Activated T-cell treated with anti-CD3 and anti-CD28 coated beads for 24 hours (primary cell): ENCODE measurements at regions not wholly inside any gene's neighbourhood (a gene's known extent, or its start where the extent isn't known, plus 50 kb on each side); places are given as distances from the start of the nearest gene placed in this dataset.

Source experiments
- DNase-seq: peaks from one replicate; pipeline ENCODE4 v3.0.0-alpha.2; 2020; ENCODE audit warnings: low read depth

DNA sequence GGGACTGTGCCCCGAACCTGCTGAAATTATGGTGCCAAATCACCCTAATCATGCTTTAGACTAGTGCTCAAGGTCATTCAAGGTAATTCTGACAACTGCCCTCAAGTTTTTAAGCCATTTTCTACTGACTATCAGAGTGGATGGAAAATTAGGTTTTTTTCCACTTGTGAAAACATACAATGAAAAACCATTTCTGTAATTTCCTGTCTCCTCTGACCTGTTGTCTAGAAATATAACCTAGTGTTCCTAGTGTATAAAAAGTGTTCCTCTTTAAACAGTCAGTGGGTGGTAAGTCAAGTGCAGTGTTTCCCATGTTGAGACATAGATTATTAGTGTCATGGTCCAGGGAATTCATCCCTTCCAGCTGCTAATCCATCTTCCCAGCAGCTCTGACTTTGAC lies 232.8 kb upstream of the UMPS start:
- no peak for DNase-seq

DNA sequence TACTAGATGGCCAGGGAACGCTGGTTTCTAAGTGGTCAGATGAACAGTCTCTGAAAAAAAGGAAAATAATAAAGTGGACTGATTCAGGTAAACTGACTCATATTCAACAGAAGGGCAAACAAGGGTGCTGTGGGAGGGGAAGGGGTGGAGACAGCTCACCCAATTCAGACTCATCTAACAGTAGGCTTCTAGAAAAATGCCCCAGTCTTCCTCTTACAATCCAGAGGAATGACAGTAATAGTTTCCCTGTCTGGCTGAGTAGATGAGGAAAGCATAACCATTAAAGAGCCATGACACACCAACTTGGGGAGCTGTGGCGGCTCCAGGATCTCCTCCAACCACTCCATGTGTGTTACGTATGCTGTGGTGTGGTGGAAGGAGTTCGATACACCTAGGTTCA lies 231.4 kb upstream of the UMPS start:
- DNase-seq, result no peak

DNA sequence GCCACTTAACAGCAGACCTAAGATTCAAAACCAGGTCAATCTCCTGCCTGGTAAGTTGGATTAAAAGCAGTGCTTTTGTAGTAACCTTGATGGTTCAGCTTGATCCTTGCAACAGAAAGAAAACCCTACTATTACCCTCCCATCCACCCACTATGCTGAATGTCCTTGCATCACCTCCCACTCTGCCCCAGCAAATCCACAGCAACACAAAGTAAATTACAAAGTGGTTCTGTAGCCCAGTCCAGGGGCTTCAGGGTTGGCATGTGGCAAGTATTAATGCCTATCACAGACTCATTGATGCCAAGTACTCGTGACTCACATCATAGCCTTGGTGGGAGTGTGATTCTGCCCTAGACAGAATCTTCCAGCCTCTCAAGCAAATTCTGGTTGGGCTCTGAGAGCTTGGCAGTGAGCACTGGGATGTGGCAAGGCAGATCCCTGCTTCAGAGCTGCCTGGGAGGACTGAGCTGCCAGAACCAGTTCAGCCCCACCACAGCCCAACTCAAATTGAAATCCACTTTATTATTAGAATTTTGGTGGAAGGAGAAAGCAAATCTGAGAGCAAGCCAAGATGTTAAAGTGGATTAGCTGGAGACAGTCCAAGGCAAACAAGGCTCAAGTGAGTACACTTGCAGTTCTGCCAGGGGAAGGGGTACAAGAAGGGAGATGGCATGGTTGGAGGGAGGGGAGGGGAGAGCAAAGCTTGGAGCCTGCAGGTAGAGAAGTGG lies 225.8 kb upstream of the UMPS start:
- DNase-seq, result no peak

DNA sequence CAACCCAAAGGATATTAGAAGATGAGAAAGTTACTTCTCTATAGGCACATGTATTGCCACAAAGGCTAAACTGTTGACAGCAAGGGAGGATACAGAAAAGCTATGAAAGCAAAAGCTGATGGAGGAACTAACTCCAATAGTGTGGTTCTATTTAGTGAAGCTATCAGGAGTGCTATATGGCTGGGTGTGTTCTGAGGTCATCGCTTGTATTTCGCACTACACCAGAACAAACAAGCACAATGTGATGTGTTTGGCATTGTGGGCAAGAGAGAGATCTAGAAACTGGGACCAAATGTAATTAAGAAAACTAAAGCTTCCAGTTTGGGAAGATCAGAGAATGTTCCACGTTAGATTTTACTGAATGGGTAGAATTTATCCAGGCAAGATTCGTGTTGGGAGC lies 220.4 kb upstream of the UMPS start:
- DNase-seq, result no peak

DNA sequence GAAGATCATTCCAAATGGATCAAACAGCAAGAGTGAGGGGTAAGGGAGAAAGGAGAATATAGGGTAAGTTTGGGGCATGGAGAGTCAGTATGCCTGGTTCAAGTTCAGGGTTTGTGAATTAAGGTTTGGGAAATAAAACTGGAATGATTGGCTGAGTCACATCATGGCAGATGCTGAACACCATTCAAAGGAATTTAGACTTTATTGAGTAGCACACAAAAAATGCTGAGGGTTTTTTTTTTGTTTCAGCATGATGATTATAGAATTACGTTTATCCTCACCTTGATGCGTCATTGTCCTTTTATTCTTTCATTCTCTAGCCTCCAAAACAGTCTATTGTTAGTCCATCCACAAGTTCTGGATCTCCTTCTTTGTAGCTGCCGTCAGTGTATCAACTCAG lies 220.0 kb upstream of the UMPS start:
- no peak for DNase-seq

DNA sequence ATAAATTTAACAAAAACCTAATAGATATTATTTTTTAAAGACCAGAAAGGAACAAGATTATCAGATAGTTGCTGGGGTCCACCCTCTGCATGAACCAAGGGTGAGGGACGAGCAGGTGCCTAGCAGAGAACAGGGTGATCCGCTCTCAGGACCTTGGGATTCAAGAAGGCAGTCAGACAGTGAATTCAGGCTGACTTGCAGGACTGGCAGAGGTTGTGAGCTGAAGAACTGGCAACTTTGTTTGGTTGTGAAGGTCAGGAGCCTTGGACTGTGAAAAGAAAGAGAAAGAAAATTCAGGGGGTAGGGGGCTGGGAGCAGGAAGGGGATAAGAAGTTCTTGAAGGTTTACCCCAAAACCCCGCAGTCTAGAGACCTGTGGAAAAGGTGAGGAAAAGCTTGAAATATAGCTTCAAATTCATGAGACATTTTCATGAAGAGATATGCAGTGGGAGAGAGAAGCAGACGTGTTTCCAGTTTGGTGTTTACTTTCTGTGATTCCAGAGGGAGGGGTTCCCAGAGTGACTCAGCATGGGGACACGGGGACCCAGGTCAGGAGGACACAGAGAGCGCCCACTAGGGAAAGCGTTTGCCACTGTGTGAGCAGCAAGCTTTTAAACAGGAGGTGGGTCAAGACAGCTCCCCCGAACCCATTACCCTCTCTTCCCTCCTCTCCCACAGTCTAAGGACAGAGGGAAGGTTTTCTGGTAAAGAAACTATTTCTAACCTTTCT lies 217.2 kb upstream of the UMPS start:
- no peak for DNase-seq

DNA sequence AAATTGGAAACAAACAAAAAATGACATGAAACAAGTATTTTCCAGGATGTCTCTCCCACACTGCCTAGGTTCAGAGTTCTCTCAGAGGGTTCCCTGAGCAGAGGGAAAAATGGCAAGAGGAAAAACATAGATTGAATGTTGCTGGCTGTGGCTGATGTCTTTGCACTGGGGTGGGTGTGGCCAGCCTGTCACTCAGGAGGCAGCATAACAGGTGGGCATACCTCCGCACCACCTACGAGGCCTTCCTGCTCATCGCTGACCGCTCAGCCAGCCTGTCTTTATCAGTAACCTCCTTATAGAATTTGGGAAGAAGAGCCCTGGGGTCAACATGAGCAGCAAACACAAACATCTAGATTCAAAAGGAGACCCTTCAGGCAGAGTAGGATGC lies 216.6 kb upstream of the UMPS start:
- no peak for DNase-seq

DNA sequence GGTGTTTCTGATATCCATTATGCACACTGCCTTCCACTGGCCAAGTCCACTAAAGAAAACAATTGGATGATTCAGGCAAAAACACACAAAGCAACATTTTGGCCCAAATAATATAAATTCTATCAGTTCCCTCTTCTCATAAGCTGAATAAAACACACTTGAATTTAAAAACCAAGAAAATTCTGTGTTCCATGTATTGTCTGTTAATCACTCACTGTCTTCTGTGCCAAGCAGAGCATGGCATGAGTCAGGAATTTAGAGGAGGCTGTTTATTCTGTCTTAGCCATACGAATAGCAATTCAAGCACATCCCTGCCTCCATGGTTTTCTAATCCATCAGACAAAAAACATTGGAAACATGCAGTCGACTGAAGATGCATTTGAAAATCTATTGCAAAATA lies 215.6 kb upstream of the UMPS start:
- no peak for DNase-seq

DNA sequence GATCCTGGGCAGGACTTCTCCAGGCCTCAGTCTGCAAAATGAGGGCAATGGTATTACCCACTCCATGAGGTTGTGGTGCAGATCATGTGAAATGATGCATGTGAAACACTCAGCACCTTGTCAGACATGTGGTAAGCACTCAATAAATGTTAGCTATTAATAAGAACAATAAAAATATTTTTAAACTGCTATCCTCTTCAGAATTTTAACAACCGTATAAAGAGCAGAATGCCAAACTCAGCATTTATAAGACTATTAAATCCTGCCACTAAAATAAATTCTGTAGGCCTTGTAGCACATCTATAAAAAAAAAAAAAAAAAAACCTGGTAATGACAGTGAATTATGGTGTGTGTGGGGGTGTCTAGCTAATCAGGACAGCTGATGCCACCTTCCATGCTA lies 213.9 kb upstream of the UMPS start:
- DNase-seq, result no peak

DNA sequence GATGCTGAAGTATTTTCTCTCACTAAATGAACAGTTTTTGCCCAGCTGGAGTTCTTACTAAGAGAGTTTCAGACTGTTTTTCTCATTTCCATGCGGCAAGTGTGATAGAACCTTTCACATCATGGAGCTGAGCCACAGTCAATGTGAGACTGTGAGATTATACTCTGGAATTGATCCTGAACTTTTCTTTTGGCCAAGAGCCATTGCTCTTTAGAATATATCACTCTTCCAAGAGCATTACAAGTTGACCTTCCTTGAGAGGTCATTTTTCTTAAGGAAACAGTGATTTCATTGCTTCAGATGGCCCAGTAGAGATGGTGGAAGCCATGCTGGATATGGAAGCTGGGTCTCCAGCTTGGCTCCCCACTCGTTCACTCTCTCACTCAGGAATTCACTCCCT lies 212.9 kb upstream of the UMPS start:
- DNase-seq, result no peak

DNA sequence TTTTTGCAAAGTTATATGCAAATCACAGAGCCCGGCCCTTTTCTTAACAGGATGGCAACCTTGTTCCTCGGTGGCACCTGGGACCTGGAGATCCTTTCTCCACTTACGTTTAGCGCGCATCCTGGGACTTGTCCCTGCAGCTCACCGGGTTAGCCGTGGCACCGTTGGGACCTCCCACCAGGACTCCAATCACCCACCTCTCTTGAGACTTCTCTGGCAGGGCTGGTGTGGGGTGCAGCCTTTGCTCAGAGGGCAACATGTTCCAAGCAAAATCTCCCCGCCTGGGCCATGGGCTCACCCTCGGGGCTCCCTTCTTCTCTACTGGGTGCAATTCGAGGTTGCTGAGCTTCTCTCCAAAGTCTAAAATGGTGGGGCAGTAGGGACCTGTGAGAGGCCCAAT lies 211.9 kb upstream of the UMPS start:
- no peak for DNase-seq

DNA sequence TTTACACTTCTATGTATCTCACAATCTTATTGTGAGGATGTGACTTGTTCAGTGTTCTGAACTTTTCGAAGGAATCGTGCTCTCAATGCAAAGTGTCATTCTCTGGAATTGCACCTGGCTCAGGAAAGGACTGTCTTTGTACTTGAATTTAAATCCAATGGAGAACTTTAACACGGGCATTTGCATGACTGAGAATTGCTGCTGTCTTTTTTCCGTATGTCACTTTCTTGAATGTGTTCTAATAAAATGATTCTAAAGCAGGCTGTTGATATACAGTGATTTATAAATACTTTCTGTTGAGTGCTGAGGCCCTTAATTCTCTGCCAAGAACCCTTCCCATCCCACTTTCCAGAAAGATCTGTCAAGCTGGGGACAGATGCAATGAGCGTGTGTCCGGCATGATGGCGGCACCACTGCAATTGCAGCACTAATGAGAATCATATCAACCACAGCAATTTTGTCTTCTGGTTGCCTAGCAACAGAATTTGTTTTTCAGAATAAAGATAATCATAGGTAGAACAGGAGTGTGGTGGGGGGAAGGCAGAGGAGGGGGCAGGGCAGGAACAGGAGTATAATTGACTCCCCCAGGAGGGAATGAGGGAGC lies 210.6 kb upstream of the UMPS start:
- no peak for DNase-seq

DNA sequence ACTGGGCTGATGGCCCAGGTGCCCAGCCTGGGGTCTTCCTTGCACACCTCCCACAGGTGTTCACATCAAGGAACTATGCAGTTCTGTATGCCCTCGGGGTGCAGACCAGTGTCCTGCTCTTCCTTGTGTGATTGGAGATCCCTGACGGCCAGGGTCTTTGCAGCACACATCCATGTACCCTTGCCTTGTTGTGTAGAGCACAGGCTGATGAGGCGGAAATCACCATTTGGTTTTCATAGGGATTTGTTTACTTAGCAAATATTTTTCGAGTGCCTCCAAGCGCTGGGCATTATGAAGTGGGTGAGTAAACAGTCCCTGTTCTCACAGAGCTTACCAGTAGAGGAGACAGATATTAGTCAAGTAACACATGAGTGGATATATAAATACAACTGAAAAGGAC lies 209.3 kb upstream of the UMPS start:
- DNase-seq, result no peak

DNA sequence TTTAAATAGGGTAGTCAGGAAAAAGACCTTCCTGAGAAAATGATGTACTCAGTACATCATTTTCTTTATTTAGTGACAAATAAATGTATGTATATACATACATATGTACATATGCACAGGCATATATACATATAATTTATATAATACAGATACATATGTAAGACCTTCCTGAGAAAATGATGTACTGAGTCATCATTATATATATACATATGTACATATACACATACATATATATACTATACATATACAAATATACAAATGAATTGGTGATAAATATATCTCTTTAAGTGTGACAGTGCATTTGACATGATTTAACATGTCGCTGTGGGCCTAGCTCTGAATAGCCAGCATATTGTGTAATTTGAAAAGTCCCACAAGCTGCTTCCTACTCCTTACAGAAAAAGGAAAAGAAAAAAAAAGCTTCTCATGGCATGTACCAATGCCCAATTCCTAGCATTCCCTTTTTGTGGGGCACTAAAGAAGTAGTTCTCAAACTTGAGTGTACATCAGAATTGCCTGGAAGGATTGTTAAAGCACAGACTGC lies 208.1 kb upstream of the UMPS start:
- DNase-seq, result no peak

DNA sequence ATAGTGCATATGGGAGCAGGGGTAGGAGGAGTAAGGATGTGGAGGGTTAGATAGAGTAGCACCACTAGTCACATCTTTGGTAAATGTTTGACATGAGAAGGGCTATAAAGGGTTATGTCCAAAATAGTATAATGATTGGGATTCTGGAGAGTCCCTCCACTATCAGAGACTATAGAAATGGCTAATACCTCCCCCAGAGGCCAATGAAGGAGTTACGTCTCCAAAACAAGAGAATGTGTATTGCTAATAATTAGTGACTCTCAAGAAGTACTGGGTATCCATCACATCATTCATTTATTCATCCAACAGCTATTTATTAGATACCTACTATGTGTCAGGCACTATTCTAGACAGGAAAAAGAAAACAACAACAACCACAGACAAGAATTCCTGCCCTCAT lies 203.7 kb upstream of the UMPS start:
- no peak for DNase-seq

DNA sequence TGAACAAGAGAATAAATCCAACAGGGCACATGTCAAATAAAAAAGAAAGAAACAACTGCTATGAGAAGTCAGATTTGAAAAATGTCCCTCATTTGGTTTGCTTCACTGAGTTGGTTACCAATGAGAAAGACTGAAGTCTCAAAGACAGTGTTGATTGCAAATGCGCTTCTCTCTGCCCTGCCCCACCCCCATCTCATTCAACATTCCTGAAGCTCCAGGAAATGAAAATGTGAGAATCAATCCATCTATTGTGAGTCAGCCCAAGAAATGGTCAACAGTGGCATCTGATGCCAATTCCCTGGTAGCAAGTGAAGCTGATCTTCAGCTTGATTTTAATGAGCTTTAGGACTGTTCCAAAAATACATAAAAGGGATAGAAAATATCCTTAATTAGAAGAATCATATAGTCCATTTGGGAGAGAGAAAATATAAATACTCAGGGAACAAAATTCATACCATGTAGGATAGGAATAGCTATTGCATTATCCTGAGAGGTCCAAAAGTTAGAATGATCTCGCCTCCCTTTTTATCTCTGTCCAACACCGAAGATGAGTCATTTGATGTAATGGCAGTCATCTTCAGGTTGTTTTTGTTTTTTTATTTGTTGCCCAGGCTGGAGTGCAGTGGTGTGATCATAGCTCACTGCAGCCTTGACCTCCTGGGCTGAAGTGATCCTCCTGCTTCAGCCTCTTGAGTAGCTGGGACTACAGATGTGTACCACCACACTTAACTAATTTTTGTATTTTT lies 200.3 kb upstream of the UMPS start:
- DNase-seq, result no peak

DNA sequence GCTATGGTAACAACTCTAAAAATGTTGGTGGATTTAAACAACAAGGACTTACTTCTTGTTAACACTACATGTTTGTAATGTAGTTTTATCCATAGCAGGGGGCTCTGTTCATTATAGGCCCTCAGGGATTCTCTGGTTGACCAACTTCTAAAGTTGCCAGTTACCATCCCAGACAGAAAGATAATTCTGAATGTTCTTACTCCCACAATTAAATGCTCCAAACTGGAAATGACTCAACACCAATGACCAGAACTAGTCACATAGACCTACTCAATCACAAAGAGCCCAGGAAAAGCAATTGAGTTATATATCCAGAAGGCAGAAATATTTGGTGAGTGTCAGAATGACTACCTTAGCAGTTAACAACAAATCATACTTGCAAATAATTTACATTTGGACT lies 199.3 kb upstream of the UMPS start:
- DNase-seq, result no peak

DNA sequence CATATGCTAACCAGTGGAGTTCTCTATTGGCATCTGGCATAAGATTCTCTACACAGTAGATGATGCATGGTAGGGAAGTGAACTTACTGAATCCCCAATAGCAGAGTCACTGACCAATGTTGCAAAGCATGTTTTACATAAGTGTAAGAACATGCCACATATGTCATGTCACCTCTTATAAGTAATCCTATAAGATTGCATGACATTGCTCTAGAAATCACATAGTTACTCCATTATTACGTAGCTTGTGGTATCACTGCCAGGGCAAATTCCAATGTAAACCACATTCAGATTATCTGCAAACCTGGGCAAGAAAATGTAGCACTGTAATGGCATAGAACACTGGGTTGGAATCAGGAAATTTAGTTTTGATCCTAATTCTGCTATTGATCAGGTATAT lies 198.2 kb upstream of the UMPS start:
- DNase-seq, result no peak

DNA sequence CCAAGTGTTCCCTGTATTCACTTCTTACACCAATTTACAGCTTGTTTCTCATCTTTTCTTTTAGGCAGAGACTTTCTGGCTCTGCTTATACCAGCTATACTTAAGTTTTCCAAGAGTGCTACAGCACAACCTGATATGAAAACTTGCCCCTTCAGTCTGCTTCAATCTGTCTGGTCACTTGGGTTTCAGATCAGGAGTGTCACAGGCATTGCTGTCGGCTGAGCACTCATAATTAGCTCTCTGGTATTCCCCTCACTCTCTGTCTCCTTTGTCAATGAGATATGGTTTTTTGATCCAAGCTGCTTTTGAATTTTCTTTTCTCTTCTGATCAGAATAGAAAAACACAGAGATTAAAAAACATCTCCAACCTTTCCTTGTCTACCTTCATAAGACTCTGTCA lies 194.9 kb upstream of the UMPS start:
- no peak for DNase-seq

DNA sequence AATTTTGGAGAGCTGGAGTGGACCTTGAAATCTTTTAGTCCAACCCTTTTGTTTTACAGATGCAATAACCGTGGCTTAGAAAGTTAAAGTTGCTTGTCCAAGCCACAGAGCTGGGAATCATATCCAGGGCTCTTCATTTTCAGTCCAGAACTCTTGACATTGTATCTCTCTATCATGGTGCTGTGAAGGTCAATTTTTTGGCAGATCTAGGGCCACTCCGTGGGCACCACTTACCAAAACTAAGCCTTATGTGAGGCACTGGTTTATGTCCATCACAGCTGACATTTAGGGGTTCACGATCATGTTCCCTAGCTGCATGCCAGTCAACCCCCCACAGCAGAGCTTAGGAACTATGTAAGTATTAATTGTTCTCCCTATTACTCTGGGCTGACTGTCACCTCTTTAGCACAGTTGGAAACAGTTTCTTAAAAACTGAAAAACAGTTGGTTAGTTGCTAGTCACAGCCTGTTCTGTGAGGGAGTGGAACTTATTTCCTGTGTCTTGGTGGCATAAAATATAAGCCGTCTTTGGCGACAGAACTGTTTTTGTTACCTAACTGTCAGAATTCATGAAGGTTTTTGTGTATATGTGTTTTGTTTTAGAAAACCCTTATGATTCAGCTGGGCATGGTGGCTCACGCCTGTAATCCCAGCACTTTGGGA lies 189.6 kb upstream of the UMPS start:
- DNase-seq, result no peak

DNA sequence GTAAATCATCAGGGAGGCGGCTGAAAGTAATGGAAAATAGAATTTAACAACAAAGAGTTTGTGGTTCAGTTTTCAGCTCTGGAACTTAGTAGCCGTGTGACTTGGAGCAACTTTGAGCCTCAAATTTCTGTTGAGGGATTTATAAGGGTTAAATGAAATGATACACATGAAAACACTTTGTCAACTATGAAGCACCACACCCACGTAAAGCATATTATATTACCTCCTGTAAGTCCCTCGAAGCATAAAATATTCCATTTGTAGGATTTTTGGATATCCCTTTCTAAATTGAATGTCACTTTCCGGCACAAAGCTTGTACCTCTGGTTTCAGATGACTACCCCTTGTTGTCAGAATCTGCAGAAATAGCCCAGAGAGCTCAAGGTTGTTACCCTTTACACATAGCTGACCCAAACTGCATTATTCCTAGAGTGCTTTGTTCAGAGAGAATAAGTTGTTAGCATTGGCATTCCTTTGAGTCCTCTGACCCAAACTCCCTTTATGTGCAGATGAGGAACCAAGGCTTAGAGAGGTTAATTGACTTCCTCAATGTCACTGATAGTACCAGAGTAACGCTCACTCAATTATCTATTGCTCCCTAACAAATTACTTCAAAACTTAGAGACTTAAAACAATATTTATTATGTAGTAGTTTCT lies 187.9 kb upstream of the UMPS start:
- DNase-seq, result no peak

DNA sequence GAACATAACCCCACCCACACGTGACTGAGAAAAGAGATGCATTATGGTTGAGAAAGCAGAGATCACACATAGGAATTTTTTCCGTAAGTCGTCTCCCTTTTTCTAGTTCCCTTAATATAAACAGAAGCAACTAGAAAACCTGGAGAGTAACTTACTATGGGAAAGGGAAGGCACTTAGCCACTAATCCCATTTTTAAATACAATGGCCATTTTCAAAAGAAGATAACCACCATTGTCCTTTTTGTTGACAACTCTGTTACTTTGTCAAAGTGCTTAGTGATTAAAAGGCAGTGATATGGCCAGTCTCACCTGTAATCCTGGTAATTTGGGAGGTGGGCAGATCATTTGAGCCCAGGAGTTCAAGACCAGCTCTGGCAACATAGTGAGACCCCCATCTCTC lies 184.4 kb upstream of the UMPS start:
- no peak for DNase-seq
